ENCODE measurements at regions not wholly inside any gene's neighbourhood (a gene's known extent, or its start where the extent isn't known, plus 50 kb on each side); places are given as distances from the start of the nearest gene placed in this dataset.

- TF ChIP-seq CTCF (IDR thresholded peaks at IDR 0.05; ENCODE audit: low read depth, low read length) (no peak), EZH2phosphoT487 (IDR thresholded peaks at IDR 0.05; ENCODE audit: low read depth) (no peak)
Observed at GRCh38 chr16:5200123-5200522, 102.5 kb upstream of the EEF2KMT start.
